GM11168 (cell line): ENCODE measurements at regions not wholly inside any gene's neighbourhood (a gene's known extent, or its start where the extent isn't known, plus 50 kb on each side); places are given as distances from the start of the nearest gene placed in this dataset.

Experiments
- in situ Hi-C: fragments of 300-500 bp; cut with MboI; formaldehyde crosslinking; loops from one replicate; pipeline ENCODE4 v1.12.0; 2022; ENCODE audit warnings: low sequenced_read_pairs; ENCODE audit not compliant: unreplicated experiment

GRCh38 chr20:52675375-52675774, 296.8 kb upstream of the TSHZ2 start:
- in situ Hi-C loops: no loop called here

GRCh38 chr20:52668626-52669025, 303.5 kb upstream of the TSHZ2 start:
- in situ Hi-C loops: no loop called here

GRCh38 chr20:52667358-52667757, 304.8 kb upstream of the TSHZ2 start:
- in situ Hi-C loops: no loop called here

GRCh38 chr20:52665441-52665840, 306.7 kb upstream of the TSHZ2 start:
- in situ Hi-C loops: no loop called here

GRCh38 chr20:52655395-52655794, 316.8 kb upstream of the TSHZ2 start:
- in situ Hi-C loops: no loop called here

- in situ Hi-C loops: no loop called here
Observed at GRCh38 chr20:52654567-52654966, 317.6 kb upstream of the TSHZ2 start.

GRCh38 chr20:52652271-52652670, 319.9 kb upstream of the TSHZ2 start:
- in situ Hi-C loops: no loop called here

- in situ Hi-C loops: no loop called here
Observed at GRCh38 chr20:52649727-52650126, 322.4 kb upstream of the TSHZ2 start.

GRCh38 chr20:52645822-52646221, 326.3 kb upstream of the TSHZ2 start:
- in situ Hi-C loops: no loop called here

GRCh38 chr20:52643034-52643433, 329.1 kb upstream of the TSHZ2 start:
- in situ Hi-C loops: no loop called here

GRCh38 chr20:52637201-52637600, 335.0 kb upstream of the TSHZ2 start:
- in situ Hi-C loops: no loop called here

GRCh38 chr20:52631469-52631868, 340.7 kb upstream of the TSHZ2 start:
- in situ Hi-C loops: no loop called here

- in situ Hi-C loops: no loop called here
Observed at GRCh38 chr20:52630138-52630537, 342.0 kb upstream of the TSHZ2 start.

- in situ Hi-C loops: no loop called here
Observed at GRCh38 chr20:52624281-52624680, 347.9 kb upstream of the TSHZ2 start.

GRCh38 chr20:52622081-52622480, 350.1 kb upstream of the TSHZ2 start:
- in situ Hi-C loops: no loop called here

GRCh38 chr20:52621401-52621800, 350.8 kb upstream of the TSHZ2 start:
- in situ Hi-C loops: no loop called here

GRCh38 chr20:52619671-52620070, 352.5 kb upstream of the TSHZ2 start:
- in situ Hi-C loops: no loop called here

GRCh38 chr20:52619101-52619500, 353.1 kb upstream of the TSHZ2 start:
- in situ Hi-C loops: no loop called here

GRCh38 chr20:52616629-52617028, 355.5 kb upstream of the TSHZ2 start:
- in situ Hi-C loops: no loop called here

- in situ Hi-C loops: no loop called here
Observed at GRCh38 chr20:52614051-52614863, 357.9 kb upstream of the TSHZ2 start.

GRCh38 chr20:52612046-52612632, 360.0 kb upstream of the TSHZ2 start:
- in situ Hi-C loops: no loop called here

- in situ Hi-C loops: no loop called here
Observed at GRCh38 chr20:52610749-52611148, 361.4 kb upstream of the TSHZ2 start.
